Loucy (cell line): ENCODE measurements at regions not wholly inside any gene's neighbourhood (a gene's known extent, or its start where the extent isn't known, plus 50 kb on each side); places are given as distances from the start of the nearest gene placed in this dataset.

Experiments
- EZH2phosphoT487 ChIP-seq: fragments of 200-600 bp; IDR thresholded peaks from 2 replicates; pipeline ENCODE4 v1.6.1; 2018; ENCODE audit warnings: antibody characterized with exemption, mild to moderate bottlenecking, moderate library complexity, borderline replicate concordance
- TF ChIP-seq, protein P1 (sequence below): fragments of 200-600 bp; sonication (generic); conservative IDR thresholded peaks from 2 replicates; pipeline ENCODE4 v1.5.1; 2014; ENCODE audit warnings: mild to moderate bottlenecking, antibody characterized with exemption, low read length

DNA sequence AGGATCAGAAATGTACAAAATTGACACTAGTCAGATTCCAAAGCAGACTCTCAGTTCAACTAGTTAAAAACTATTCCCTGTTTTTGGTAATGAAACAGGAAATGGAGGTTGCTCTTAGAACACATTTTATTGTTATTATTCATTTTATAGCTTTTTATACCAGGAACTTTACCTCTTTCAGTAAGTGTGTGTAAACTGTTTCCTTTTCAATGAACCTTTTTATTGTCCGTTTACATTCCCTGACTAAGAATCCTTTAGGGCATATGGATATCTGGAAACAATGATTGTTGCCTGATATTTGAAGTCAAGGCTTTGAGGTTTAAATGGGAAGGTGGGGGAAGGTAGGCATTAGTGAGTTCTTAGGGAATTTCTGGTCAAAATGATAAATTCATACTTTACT is 1511.4 kb downstream of the ADGRL3 start:
- TF ChIP-seq, protein P1, sequence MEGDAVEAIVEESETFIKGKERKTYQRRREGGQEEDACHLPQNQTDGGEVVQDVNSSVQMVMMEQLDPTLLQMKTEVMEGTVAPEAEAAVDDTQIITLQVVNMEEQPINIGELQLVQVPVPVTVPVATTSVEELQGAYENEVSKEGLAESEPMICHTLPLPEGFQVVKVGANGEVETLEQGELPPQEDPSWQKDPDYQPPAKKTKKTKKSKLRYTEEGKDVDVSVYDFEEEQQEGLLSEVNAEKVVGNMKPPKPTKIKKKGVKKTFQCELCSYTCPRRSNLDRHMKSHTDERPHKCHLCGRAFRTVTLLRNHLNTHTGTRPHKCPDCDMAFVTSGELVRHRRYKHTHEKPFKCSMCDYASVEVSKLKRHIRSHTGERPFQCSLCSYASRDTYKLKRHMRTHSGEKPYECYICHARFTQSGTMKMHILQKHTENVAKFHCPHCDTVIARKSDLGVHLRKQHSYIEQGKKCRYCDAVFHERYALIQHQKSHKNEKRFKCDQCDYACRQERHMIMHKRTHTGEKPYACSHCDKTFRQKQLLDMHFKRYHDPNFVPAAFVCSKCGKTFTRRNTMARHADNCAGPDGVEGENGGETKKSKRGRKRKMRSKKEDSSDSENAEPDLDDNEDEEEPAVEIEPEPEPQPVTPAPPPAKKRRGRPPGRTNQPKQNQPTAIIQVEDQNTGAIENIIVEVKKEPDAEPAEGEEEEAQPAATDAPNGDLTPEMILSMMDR: no peak
- TF ChIP-seq EZH2phosphoT487: no peak
